ENCODE measurements at regions not wholly inside any gene's neighbourhood (a gene's known extent, or its start where the extent isn't known, plus 50 kb on each side); places are given as distances from the start of the nearest gene placed in this dataset.

GRCh38 chr20:58099291-58099935 lies 129.0 kb downstream of the ANKRD60 start:
- TF ChIP-seq CTCF (IDR thresholded peaks at IDR 0.05) (no peak), POLR2A (IDR thresholded peaks at IDR 0.05) (no peak)
